Esophagus (tissue), 2 donors: ENCODE measurements at regions not wholly inside any gene's neighbourhood (a gene's known extent, or its start where the extent isn't known, plus 50 kb on each side); places are given as distances from the start of the nearest gene placed in this dataset.
A peak's percentile ranks its signal among the peaks of the same experiment; 100 is the strongest.

Experiments used
- H3K27ac ChIP-seq, 2 donors: one replicate each; pipeline ENCODE4 v1.5.1; 2013; ENCODE audit warnings: low read depth in 2 of 2, mild to moderate bottlenecking in 2 of 2, inconsistent platforms in 1 of 2, low read length in 1 of 2, moderate library complexity in 1 of 2
- H3K27me3 ChIP-seq, 2 donors: one replicate each; pipeline ENCODE4 v1.6.1; 2013; ENCODE audit warnings: low read length in 2 of 2, control low read depth in 1 of 2, mild to moderate bottlenecking in 1 of 2; ENCODE audit not compliant: insufficient read depth in 2 of 2, control insufficient read depth in 1 of 2
- H3K36me3 ChIP-seq, 2 donors: one replicate each; pipeline ENCODE4 v1.6.1; 2013; ENCODE audit warnings: low read length in 1 of 2; ENCODE audit not compliant: control insufficient read depth in 2 of 2, insufficient read depth in 2 of 2
- H3K4me1 ChIP-seq, 2 donors: one replicate each; pipeline ENCODE4 v1.6.1; 2013; ENCODE audit warnings: low read length in 1 of 2; ENCODE audit not compliant: control insufficient read depth in 2 of 2, insufficient read depth in 2 of 2
- H3K4me3 ChIP-seq, 2 donors: one replicate each; pipeline ENCODE4 v1.5.1; 2013; ENCODE audit warnings: low read length in 2 of 2, mild to moderate bottlenecking in 2 of 2, low read depth in 1 of 2, moderate library complexity in 1 of 2
- H3K9me3 ChIP-seq, 2 donors: one replicate each; pipeline ENCODE4 v1.6.1; 2013; ENCODE audit warnings: mild to moderate bottlenecking in 2 of 2, low read depth in 1 of 2, low read length in 1 of 2, moderate library complexity in 1 of 2; ENCODE audit not compliant: control insufficient read depth in 2 of 2, insufficient read depth in 1 of 2
- WGBS, 2 donors: extraction: QIAGEN DNeasy Blood & Tissue Kit; methylation state at CpG; one replicate each; pipeline ENCODE4 v1.1.7; 2013; 5-methylcytosine and 5-hydroxymethylcytosine counted together
- donor health status: healthy with polysubstance abuse.
- donor health status: Bipolar disorder and iron deficiency.

GRCh38 chr11:33646629-33647028 lies 54.0 kb downstream of the C11orf91 start:
- Histone ChIP-seq H3K27me3 (no peaks in the 10 kb centered on the region), H3K27ac (no peak overlapping the region), H3K4me3 (no peak overlapping the region), H3K4me1 (peaks cover 0 to 2% of the 10 kb centered on the region in 2 donors), H3K9me3 (no peaks in the 10 kb centered on the region), H3K36me3 (no peaks in the 10 kb centered on the region)
- WGBS, 2 donors: 58 to 67% methylated on average over 3 of the region's 3 CpGs

- H3K4me1 ChIP-seq: peaks cover 0 to 2% of the 10 kb centered on the region in 2 donors
- no peaks in the 10 kb centered on the region for H3K27me3 ChIP-seq
- no peak overlapping the region for H3K4me3 ChIP-seq
- H3K27ac ChIP-seq: no peak overlapping the region
- WGBS, 2 donors: 88 to 90% methylated on average over 4 of the region's 4 CpGs
- H3K9me3 ChIP-seq: no peaks in the 10 kb centered on the region
- H3K36me3 ChIP-seq: no peaks in the 10 kb centered on the region
These were observed 54.5 kb downstream of the C11orf91 start for GRCh38 chr11:33646168-33646567.

GRCh38 chr11:33645686-33646085 lies 54.9 kb downstream of the C11orf91 start:
- Histone ChIP-seq H3K4me3 (no peak overlapping the region), H3K27me3 (no peaks in the 10 kb centered on the region), H3K9me3 (no peaks in the 10 kb centered on the region), H3K4me1 (peaks cover 0 to 2% of the 10 kb centered on the region in 2 donors), H3K27ac (no peak overlapping the region), H3K36me3 (no peaks in the 10 kb centered on the region)
- WGBS, 2 donors: 92% methylated on average over 20 of the region's 20 CpGs

GRCh38 chr11:33643167-33643824 lies 57.3 kb downstream of the C11orf91 start:
- 77 to 87% methylated on average over 3 of the region's 3 CpGs for WGBS, 2 donors
- Histone ChIP-seq H3K27ac (peak overlapping the region; percentile 45 to 65), H3K4me3 (no peak overlapping the region), H3K4me1 (peaks cover 0 to 2% of the 10 kb centered on the region in 2 donors), H3K36me3 (no peaks in the 10 kb centered on the region), H3K27me3 (no peaks in the 10 kb centered on the region), H3K9me3 (no peaks in the 10 kb centered on the region)

GRCh38 chr11:33642461-33643166 lies 58.0 kb downstream of the C11orf91 start:
- Histone ChIP-seq H3K27ac (peak overlapping the region; percentile 45 to 65), H3K4me1 (peaks cover 0 to 2% of the 10 kb centered on the region in 2 donors), H3K27me3 (no peaks in the 10 kb centered on the region), H3K4me3 (no peak overlapping the region), H3K36me3 (no peaks in the 10 kb centered on the region), H3K9me3 (no peaks in the 10 kb centered on the region)
- WGBS, 2 donors: 64 to 79% methylated on average over 8 of the region's 8 CpGs

GRCh38 chr11:33640730-33641371 lies 59.8 kb downstream of the C11orf91 start:
- Histone ChIP-seq H3K36me3 (no peaks in the 10 kb centered on the region), H3K4me3 (no peak overlapping the region), H3K4me1 (peaks cover 0 to 2% of the 10 kb centered on the region in 2 donors), H3K27ac (no peak overlapping the region), H3K9me3 (no peaks in the 10 kb centered on the region), H3K27me3 (no peaks in the 10 kb centered on the region)
- 58 to 61% methylated on average over 8 of the region's 8 CpGs for WGBS, 2 donors

- Histone ChIP-seq H3K4me1 (peaks cover 0 to 2% of the 10 kb centered on the region in 2 donors), H3K36me3 (no peaks in the 10 kb centered on the region), H3K27ac (no peak overlapping the region), H3K9me3 (no peaks in the 10 kb centered on the region), H3K4me3 (no peak overlapping the region), H3K27me3 (no peaks in the 10 kb centered on the region)
- WGBS, 2 donors: 33 to 50% methylated on average over 1 of the region's 1 CpG
These were observed 62.0 kb downstream of the C11orf91 start for GRCh38 chr11:33638608-33639007.

GRCh38 chr11:33636104-33636503 lies 64.5 kb downstream of the C11orf91 start:
- Histone ChIP-seq H3K27ac (peak overlapping the region; percentile 65 to 89), H3K36me3 (no peaks in the 10 kb centered on the region), H3K9me3 (no peaks in the 10 kb centered on the region), H3K4me1 (peaks cover 2% of the 10 kb centered on the region in 2 donors), H3K4me3 (no peak overlapping the region), H3K27me3 (no peaks in the 10 kb centered on the region)
- 58 to 72% methylated on average over 6 of the region's 6 CpGs for WGBS, 2 donors

- Histone ChIP-seq H3K9me3 (no peaks in the 10 kb centered on the region), H3K27ac (peak overlapping the region; percentile 72 to 76), H3K4me3 (no peak overlapping the region), H3K36me3 (no peaks in the 10 kb centered on the region), H3K4me1 (peaks cover 2% of the 10 kb centered on the region in 2 donors), H3K27me3 (no peaks in the 10 kb centered on the region)
- WGBS, 2 donors: 47 to 65% methylated on average over 5 of the region's 5 CpGs
These were observed 65.5 kb downstream of the C11orf91 start for GRCh38 chr11:33635161-33635560.
